ENCODE measurements at regions not wholly inside any gene's neighbourhood (a gene's known extent, or its start where the extent isn't known, plus 50 kb on each side); places are given as distances from the start of the nearest gene placed in this dataset.

DNA sequence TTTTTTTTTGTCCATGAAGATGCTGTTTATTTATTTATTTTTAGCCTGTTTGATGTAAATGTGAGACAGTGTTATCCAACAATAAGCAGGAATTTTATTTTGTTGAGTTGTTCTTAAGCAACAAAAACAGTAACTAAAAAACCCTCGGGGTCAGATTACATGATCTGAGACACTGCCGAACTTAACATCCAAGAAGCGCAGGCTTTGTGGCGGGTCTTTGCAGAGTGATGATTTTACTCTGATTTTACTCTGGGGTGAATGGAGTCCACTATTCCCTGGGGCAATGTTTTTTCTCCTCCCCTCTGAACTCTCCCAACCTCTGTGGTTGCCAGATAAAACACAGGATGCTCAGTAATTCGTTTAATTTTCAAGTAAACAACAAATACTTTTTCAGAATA is 450.1 kb upstream of the B3GAT1 start:
- H2AFZ ChIP-seq (ENCODE audit: low read length): no peak overlapping the region
- TF ChIP-seq ZNF143 (CRISPR knock-in tag; IDR thresholded peaks at IDR 0.05): no peak
- no peak for TF ChIP-seq NFYB (CRISPR knock-in tag; IDR thresholded peaks at IDR 0.05)
- TF ChIP-seq RORA (CRISPR knock-in tag; IDR thresholded peaks at IDR 0.05): no peak
- TF ChIP-seq ZBTB3 (CRISPR knock-in tag; IDR thresholded peaks at IDR 0.05; ENCODE audit: borderline replicate concordance, low read depth): no peak
- TF ChIP-seq, protein P1, sequence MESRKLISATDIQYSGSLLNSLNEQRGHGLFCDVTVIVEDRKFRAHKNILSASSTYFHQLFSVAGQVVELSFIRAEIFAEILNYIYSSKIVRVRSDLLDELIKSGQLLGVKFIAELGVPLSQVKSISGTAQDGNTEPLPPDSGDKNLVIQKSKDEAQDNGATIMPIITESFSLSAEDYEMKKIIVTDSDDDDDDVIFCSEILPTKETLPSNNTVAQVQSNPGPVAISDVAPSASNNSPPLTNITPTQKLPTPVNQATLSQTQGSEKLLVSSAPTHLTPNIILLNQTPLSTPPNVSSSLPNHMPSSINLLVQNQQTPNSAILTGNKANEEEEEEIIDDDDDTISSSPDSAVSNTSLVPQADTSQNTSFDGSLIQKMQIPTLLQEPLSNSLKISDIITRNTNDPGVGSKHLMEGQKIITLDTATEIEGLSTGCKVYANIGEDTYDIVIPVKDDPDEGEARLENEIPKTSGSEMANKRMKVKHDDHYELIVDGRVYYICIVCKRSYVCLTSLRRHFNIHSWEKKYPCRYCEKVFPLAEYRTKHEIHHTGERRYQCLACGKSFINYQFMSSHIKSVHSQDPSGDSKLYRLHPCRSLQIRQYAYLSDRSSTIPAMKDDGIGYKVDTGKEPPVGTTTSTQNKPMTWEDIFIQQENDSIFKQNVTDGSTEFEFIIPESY (CRISPR knock-in tag; IDR thresholded peaks at IDR 0.05): no peak
- no peak for TF ChIP-seq HES4 (CRISPR knock-in tag; IDR thresholded peaks at IDR 0.05; ENCODE audit: borderline replicate concordance)
- TF ChIP-seq, protein P2, sequence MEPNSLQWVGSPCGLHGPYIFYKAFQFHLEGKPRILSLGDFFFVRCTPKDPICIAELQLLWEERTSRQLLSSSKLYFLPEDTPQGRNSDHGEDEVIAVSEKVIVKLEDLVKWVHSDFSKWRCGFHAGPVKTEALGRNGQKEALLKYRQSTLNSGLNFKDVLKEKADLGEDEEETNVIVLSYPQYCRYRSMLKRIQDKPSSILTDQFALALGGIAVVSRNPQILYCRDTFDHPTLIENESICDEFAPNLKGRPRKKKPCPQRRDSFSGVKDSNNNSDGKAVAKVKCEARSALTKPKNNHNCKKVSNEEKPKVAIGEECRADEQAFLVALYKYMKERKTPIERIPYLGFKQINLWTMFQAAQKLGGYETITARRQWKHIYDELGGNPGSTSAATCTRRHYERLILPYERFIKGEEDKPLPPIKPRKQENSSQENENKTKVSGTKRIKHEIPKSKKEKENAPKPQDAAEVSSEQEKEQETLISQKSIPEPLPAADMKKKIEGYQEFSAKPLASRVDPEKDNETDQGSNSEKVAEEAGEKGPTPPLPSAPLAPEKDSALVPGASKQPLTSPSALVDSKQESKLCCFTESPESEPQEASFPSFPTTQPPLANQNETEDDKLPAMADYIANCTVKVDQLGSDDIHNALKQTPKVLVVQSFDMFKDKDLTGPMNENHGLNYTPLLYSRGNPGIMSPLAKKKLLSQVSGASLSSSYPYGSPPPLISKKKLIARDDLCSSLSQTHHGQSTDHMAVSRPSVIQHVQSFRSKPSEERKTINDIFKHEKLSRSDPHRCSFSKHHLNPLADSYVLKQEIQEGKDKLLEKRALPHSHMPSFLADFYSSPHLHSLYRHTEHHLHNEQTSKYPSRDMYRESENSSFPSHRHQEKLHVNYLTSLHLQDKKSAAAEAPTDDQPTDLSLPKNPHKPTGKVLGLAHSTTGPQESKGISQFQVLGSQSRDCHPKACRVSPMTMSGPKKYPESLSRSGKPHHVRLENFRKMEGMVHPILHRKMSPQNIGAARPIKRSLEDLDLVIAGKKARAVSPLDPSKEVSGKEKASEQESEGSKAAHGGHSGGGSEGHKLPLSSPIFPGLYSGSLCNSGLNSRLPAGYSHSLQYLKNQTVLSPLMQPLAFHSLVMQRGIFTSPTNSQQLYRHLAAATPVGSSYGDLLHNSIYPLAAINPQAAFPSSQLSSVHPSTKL (CRISPR knock-in tag; IDR thresholded peaks at IDR 0.05): no peak
- no peak for TF ChIP-seq ZNF382 (CRISPR knock-in tag; IDR thresholded peaks at IDR 0.05; ENCODE audit: borderline replicate concordance)
- no peak for TF ChIP-seq ZNF598 (CRISPR knock-in tag; IDR thresholded peaks at IDR 0.05; ENCODE audit: borderline replicate concordance)
- TF ChIP-seq ZNF546 (CRISPR knock-in tag; conservative IDR thresholded peaks at IDR 0.05): no peak
- no peak for TF ChIP-seq ZNF329 (CRISPR knock-in tag; IDR thresholded peaks at IDR 0.05; ENCODE audit: low read depth)
- no peak for TF ChIP-seq YEATS2 (CRISPR knock-in tag; IDR thresholded peaks at IDR 0.05; ENCODE audit: borderline replicate concordance)
- H3K27ac ChIP-seq (ENCODE audit: extremely low read length, insufficient read depth, low read length): no peak overlapping the region
- no peak for FAIRE-seq
- H3K4me2 ChIP-seq (ENCODE audit: low read depth, low read length): no peak overlapping the region
- no peaks in the 10 kb centered on the region for H4K20me1 ChIP-seq (ENCODE audit: insufficient read depth, low read length)
- ChIA-PET POLR2A (no interaction called here), CTCF (ENCODE audit: low intra/inter-chr PET ratio, low total read pairs) (no interaction called here)
- H3K27me3 ChIP-seq (ENCODE audit: control insufficient read depth in 1 of 2, insufficient read depth in 2 of 2, low read length in 2 of 2): peaks cover 1 to 5% of the 10 kb centered on the region in 2 experiments; a peak in 3 of 5 replicates
- in situ Hi-C loops (cut with HindIII; ENCODE audit: extremely low pct_ligation_motif_present, low pct_unique_long_range_greater_than_20kb) (no loop called here), intact Hi-C loops (cut with micrococcal nuclease; ENCODE audit: unreplicated experiment) (no loop called here)
- no peak for DNase-seq (ENCODE audit: low spot score)
- no peak for ATAC-seq
- no peak overlapping the region for H3K4me3 ChIP-seq (replicated peaks in 1 of 3; ENCODE audit: insufficient read depth in 1 of 3, low read depth in 2 of 3, low read length in 3 of 3)
- no peaks in the 10 kb centered on the region for H3K4me1 ChIP-seq (ENCODE audit: insufficient read depth, low read length)
- 35% methylated on average over 5 of the region's 5 CpGs for WGBS (ENCODE audit: low lambda C conversion rate)
- H3K9me3 ChIP-seq (ENCODE audit: low read length): no peaks in the 10 kb centered on the region
- no peak overlapping the region for H3K9ac ChIP-seq (ENCODE audit: insufficient read depth, low read depth, low read length)
- BruUV-seq (replicated peaks): no TSS peak
- no peaks in the 10 kb centered on the region for H3K79me2 ChIP-seq (ENCODE audit: insufficient read depth, low read length)
- no peaks in the 10 kb centered on the region for H3K36me3 ChIP-seq (replicated peaks in 1 of 2; ENCODE audit: control insufficient read depth in 1 of 2, insufficient read depth in 2 of 2, low read length in 2 of 2)
